Common myeloid progenitor, CD34-positive (primary cell): ENCODE measurements at regions not wholly inside any gene's neighbourhood (a gene's known extent, or its start where the extent isn't known, plus 50 kb on each side); places are given as distances from the start of the nearest gene placed in this dataset.

Experiments
- CTCF ChIA-PET: fragments of 350-600 bp; sonication (Branson Sonifier 250); formaldehyde crosslinking; loops from one replicate; lab custom pipeline; 2021; ENCODE audit warnings: antibody characterized with exemption; lab: Charles Lee
- POLR2A ChIA-PET: fragments of 350-600 bp; sonication (Branson Sonifier 250); formaldehyde crosslinking; loops from one replicate; lab custom pipeline; 2021; ENCODE audit warnings: antibody characterized with exemption; lab: Charles Lee
- DNase-seq, 3 donors: peaks; one replicate each; pipeline versions ENCODE4 v3.0.0 to v3.0.0-alpha.2; 2013
- H3K27ac ChIP-seq, 2 experiments: 1 replicate in 1 of 2; 2 replicates in 1 of 2; pipeline ENCODE4 v1.7.0; 2013; ENCODE audit warnings: inconsistent platforms in 2 of 2, low read length in 2 of 2, mild to moderate bottlenecking in 2 of 2, low read depth in 1 of 2, moderate library complexity in 1 of 2; ENCODE audit not compliant: severe bottlenecking in 2 of 2, insufficient read depth in 1 of 2, poor library complexity in 1 of 2
- H3K27me3 ChIP-seq, 5 experiments: replicated peaks in 2 of 5; 1 replicate in 3 of 5; 2 replicates in 2 of 5; pipeline versions ENCODE4 v1.6.1 to v1.7.0; 2013; ENCODE audit warnings: low read length in 4 of 5, mild to moderate bottlenecking in 2 of 5, moderate library complexity in 2 of 5, inconsistent platforms in 1 of 5; ENCODE audit not compliant: insufficient read depth in 5 of 5, control insufficient read depth in 4 of 5
- H3K36me3 ChIP-seq, 4 experiments: 1 replicate in 2 of 4; 2 replicates in 2 of 4; pipeline versions ENCODE4 v1.6.1 to v1.7.0; 2013; ENCODE audit warnings: low read length in 3 of 4, control low read depth in 1 of 4, mild to moderate bottlenecking in 1 of 4; ENCODE audit not compliant: control insufficient read depth in 4 of 4, insufficient read depth in 4 of 4
- H3K4me1 ChIP-seq, 4 experiments: 1 replicate in 3 of 4; 2 replicates in 1 of 4; pipeline versions ENCODE4 v1.6.1 to v1.7.1; 2013; ENCODE audit warnings: low read length in 3 of 4, mild to moderate bottlenecking in 3 of 4, control low read depth in 1 of 4, inconsistent platforms in 1 of 4, moderate library complexity in 1 of 4; ENCODE audit not compliant: control insufficient read depth in 4 of 4, insufficient read depth in 4 of 4; ENCODE audit errors: control extremely low read depth in 1 of 4
- H3K4me3 ChIP-seq, 7 experiments: 1 replicate in 4 of 7; 2 replicates in 3 of 7; pipeline versions ENCODE4 v1.5.1 to v1.7.0; 2013; ENCODE audit warnings: mild to moderate bottlenecking in 7 of 7, low read length in 6 of 7, moderate library complexity in 6 of 7, inconsistent platforms in 2 of 7, low read depth in 2 of 7, control low read depth in 1 of 7; ENCODE audit not compliant: insufficient read depth in 4 of 7, control insufficient read depth in 1 of 7; ENCODE audit errors: extremely low read depth in 1 of 7
- H3K9me3 ChIP-seq, 5 experiments: 1 replicate in 4 of 5; 2 replicates in 1 of 5; pipeline versions ENCODE4 v1.6.1 to v1.7.1; 2013; ENCODE audit warnings: low read length in 4 of 5, mild to moderate bottlenecking in 2 of 5, inconsistent platforms in 1 of 5, low read depth in 1 of 5, moderate library complexity in 1 of 5; ENCODE audit not compliant: control insufficient read depth in 4 of 5, insufficient read depth in 2 of 5; ENCODE audit errors: control extremely low read depth in 1 of 5
- WGBS: methylation state at CpG from one replicate; pipeline ENCODE4 v1.1.5; 2013; ENCODE audit not compliant: insufficient coverage; 5-methylcytosine and 5-hydroxymethylcytosine counted together

DNA sequence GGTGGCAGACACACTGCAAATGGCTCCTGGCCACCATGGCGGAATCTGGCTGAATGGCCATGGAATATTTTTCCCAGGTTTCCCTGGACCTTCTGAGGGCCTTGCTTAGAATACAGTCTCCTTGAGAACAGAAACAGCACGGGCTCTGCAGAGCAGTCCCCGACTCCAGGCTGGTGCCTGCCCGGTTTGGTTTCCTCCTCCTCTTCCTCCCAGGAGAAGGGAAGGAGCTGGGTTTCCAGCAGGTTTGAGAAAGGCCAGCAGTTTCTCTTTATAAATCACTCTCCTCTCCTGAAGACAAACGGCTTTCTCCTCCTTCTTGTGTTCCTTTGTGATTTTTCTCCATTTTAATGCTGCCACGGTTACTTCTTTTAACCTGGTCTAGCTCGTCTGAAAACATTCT, 106.8 kb upstream of the RFLNA start:
- 100% methylated on average over 1 of the region's 7 CpGs for WGBS
- Histone ChIP-seq H3K27ac (no peak overlapping the region), H3K36me3 (no peaks in the 10 kb centered on the region), H3K9me3 (no peaks in the 10 kb centered on the region), H3K27me3 (no peaks in the 10 kb centered on the region), H3K4me1 (no peaks in the 10 kb centered on the region), H3K4me3 (no peak overlapping the region)
- ChIA-PET CTCF (no interaction called here), POLR2A (no interaction called here)
- no peak for DNase-seq

DNA sequence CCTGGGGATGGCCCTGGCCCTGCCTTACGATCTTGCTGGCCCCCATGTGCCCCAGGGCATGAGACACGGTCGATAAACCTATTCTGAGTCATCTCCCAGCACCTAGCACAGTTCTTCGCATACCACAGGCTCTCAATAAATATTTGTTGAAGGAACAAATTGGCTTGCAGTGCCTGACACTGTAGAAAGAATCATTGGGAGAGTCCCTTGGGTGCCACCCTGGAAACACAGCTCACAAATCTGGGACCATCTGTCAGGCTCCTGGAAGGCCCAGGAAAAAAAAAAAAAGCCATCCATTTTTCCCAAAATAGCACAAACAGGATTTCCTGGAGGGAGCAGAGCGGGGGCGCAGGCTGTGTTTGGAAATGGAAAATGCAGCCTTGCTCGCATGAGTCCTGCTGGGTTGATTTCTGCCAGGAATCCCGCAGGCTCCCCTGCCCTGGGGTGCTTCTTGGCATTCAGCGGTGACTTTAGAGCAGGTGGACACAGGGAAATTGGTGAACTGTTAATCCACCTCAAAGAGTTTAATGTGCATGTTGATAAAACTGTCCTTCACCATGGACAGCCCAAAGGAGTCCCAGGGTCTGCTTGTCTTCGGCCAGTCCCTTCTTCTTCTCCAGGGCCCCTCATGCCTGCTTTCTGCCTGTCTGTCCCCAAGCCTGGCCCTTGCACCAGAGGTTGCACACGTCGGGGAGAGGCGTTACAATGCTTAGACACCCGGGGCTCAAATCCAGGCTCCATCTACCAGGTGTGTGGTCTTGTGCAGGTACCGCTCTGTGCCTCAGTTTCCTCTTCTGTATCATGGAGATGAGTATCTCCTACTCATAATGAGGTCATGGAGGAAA, 106.1 kb upstream of the RFLNA start:
- Histone ChIP-seq H3K9me3 (no peaks in the 10 kb centered on the region), H3K27ac (no peak overlapping the region), H3K4me3 (no peak overlapping the region), H3K4me1 (no peaks in the 10 kb centered on the region), H3K27me3 (no peaks in the 10 kb centered on the region), H3K36me3 (no peaks in the 10 kb centered on the region)
- CTCF ChIA-PET, result no interaction called here
- POLR2A ChIA-PET, result no interaction called here
- WGBS, result 81% methylated on average over 9 of the region's 15 CpGs
- DNase-seq, result no peak

DNA sequence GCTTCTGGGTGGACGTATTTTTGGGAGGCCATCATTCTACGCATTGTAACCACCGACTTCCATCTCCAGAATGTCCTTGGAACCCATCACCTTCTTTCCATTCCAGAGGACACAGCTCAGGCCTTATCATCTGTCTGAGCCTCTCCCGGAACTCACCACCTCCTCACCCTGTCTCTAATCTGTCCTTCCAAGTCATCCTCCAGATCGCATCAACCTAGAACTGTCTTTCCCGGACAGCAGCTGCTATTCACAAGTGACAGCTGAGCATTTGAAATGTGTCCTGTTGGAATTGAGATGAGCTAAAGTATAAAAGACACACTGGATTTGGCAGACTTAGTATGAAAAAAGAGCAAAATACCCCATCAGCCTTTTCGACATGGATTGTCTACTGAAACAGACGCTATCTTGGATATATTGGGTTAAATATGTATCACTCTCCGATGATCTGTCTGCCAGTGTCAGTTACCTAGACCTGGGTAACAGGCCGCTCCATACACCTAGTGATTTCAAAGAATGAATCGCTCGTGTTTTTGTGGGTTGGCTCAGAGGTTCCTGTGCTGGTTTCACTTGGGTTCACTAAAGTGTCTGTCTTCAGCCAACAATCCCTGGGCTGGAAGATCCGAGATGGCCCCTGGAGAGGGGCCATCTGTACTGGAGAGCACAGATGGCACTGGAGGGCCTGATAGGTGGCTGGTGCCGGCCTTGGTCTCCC, 104.4 kb upstream of the RFLNA start:
- 98% methylated on average over 12 of the region's 14 CpGs for WGBS
- no peak overlapping the region for H3K27ac ChIP-seq
- H3K9me3 ChIP-seq, result no peaks in the 10 kb centered on the region
- ChIA-PET POLR2A (no interaction called here), CTCF (no interaction called here)
- no peak overlapping the region for H3K4me3 ChIP-seq
- DNase-seq, result no peak
- H3K27me3 ChIP-seq, result no peaks in the 10 kb centered on the region
- H3K36me3 ChIP-seq, result no peaks in the 10 kb centered on the region
- H3K4me1 ChIP-seq, result no peaks in the 10 kb centered on the region

DNA sequence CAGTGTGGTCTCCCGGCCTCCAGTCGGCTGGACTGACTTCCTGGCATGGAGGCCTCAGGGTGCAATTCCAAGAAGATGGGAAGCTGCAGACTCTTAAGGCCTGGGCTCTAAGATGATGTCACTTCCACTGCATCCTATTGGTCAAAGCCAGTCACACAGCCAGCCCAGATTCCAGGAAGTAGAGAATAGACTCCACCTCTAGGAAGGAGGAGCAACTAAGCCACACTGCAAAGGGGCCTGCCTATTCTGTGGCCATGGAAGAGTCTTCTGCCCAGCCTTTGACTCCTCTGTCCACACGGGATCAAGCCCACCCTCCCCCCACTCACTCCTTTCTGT, 103.9 kb upstream of the RFLNA start:
- ChIA-PET POLR2A (no interaction called here), CTCF (no interaction called here)
- WGBS, result 87% methylated on average over 3 of the region's 3 CpGs
- no peak overlapping the region for H3K4me3 ChIP-seq
- H3K27me3 ChIP-seq, result no peaks in the 10 kb centered on the region
- no peaks in the 10 kb centered on the region for H3K4me1 ChIP-seq
- peaks cover 0 to under 1% (median 0%) of the 10 kb centered on the region in 5 experiments for H3K9me3 ChIP-seq
- peak in 1 of 3 donors; percentile 6 for DNase-seq
- H3K27ac ChIP-seq, result no peak overlapping the region
- no peaks in the 10 kb centered on the region for H3K36me3 ChIP-seq

DNA sequence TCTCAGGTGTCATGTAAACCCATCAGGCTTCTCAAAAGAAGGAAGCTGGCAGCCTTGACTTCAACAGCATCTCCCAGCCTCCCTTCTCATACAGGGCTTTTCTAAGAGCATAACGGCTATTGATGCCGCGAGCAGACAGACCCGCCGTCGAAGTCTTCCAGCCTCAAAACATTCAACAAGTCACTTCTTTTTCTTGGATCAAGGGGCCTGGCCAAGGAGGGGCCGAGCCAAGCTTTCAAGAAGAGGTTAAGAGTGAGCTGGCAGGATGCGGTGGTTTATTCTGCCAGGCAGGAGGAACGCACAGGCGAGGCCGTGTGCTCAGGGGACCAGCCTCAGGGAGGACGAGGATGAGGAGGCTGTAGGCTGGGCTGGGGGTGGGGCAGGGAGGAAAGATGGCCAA, 102.9 kb upstream of the RFLNA start:
- ChIA-PET POLR2A (no interaction called here), CTCF (no interaction called here)
- Histone ChIP-seq H3K4me1 (no peaks in the 10 kb centered on the region), H3K27me3 (no peaks in the 10 kb centered on the region), H3K9me3 (peaks cover 0 to 6% (median 2%) of the 10 kb centered on the region in 5 experiments), H3K4me3 (no peak overlapping the region), H3K27ac (no peak overlapping the region), H3K36me3 (no peaks in the 10 kb centered on the region)
- WGBS, result 87% methylated on average over 9 of the region's 12 CpGs
- no peak for DNase-seq

DNA sequence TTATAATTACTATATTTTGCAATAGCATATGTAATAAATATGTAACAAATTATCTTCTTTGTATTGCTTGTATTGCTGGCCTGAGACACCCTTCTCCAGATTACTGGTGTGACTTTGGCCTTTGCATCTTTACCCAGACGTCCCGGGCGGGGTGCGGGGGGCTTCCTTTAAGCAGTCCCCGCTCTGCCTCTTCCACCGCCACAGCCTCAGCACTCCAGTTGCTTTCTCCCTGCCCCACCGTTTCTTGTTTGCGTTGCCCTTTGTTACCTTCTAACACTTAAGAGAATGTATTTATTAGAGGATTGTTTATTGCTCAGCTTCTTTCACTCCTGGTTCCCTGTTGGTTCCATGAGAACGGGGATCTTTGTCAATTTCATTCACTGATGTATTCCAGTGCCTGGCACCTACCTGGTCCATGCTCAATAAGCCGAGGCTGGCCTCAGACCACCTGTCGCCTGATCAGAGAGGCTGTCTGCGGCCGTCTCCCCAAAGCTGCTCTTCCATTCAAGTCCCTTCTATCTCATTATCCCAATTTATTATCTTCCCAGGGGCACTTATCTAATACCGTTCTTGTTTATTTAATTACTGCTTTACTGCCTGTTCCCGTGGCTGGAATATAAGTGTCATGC, 100.5 kb upstream of the RFLNA start:
- no peak for DNase-seq
- WGBS, result 94% methylated on average over 10 of the region's 15 CpGs
- POLR2A ChIA-PET, result no interaction called here
- H3K27me3 ChIP-seq, result no peaks in the 10 kb centered on the region
- no peaks in the 10 kb centered on the region for H3K36me3 ChIP-seq
- no peak overlapping the region for H3K27ac ChIP-seq
- H3K9me3 ChIP-seq, result peaks cover 0 to 11% (median 3%) of the 10 kb centered on the region in 5 experiments
- H3K4me3 ChIP-seq, result no peak overlapping the region
- CTCF ChIA-PET, result no interaction called here
- H3K4me1 ChIP-seq, result no peaks in the 10 kb centered on the region
